H1 (cell line): ENCODE measurements at regions not wholly inside any gene's neighbourhood (a gene's known extent, or its start where the extent isn't known, plus 50 kb on each side); places are given as distances from the start of the nearest gene placed in this dataset.
A peak's percentile ranks its signal among the peaks of the same experiment; 100 is the strongest.

Experiments
- CTCF ChIA-PET: fragments of 300-600 bp; sonication (Branson Sonifier 250); formaldehyde crosslinking; loops from one replicate; lab custom pipeline; 2021; ENCODE audit not compliant: partially characterized antibody; lab: Charles Lee
- POLR2A ChIA-PET: fragments of 300-600 bp; sonication (Branson Sonifier 250); formaldehyde crosslinking; loops from one replicate; lab custom pipeline; 2021; ENCODE audit warnings: inconsistent platforms; ENCODE audit not compliant: partially characterized antibody; lab: Charles Lee
- DNase-seq, 2 experiments: peaks; one replicate each; pipeline versions ENCODE4 v3.0.0 to v3.0.0-alpha.2; 2010 to 2022; ENCODE audit warnings: low spot score in 2 of 2, low read depth in 1 of 2, mixed read lengths in 1 of 2
- FAIRE-seq: peaks from 2 replicates; lab custom pipeline; 2011; peaks lifted over from hg19 to GRCh38; lab: Jason Lieb, UNC
- H2AFZ ChIP-seq: 2 replicates; pipeline ENCODE4 v1.8.1; 2012; ENCODE audit warnings: low read length, inconsistent platforms
- H2AK5ac ChIP-seq: 2 replicates; pipeline ENCODE4 v1.6.1; 2013; ENCODE audit warnings: low read depth, low read length
- H2BK120ac ChIP-seq: replicated peaks from 2 replicates; pipeline ENCODE3; 2013; ENCODE audit warnings: low read depth, low read length, inconsistent platforms
- H2BK12ac ChIP-seq: 2 replicates; pipeline ENCODE4 v1.6.1; 2013; ENCODE audit warnings: low read depth, low read length
- H2BK15ac ChIP-seq: 2 replicates; pipeline ENCODE4 v1.6.1; 2013; ENCODE audit warnings: low read length
- H2BK20ac ChIP-seq: 2 replicates; pipeline ENCODE4 v1.6.1; 2013; ENCODE audit warnings: low read length
- H2BK5ac ChIP-seq: 2 replicates; pipeline ENCODE4 v1.6.1; 2013; ENCODE audit warnings: low read depth, low read length
- H3K14ac ChIP-seq: 2 replicates; pipeline ENCODE4 v1.6.1; 2013; ENCODE audit warnings: inconsistent platforms; ENCODE audit not compliant: insufficient read length
- H3K18ac ChIP-seq: 2 replicates; pipeline ENCODE4 v1.6.1; 2013; ENCODE audit warnings: low read length; ENCODE audit errors: extremely low read depth
- H3K23ac ChIP-seq: 2 replicates; pipeline ENCODE4 v1.6.1; 2013; ENCODE audit warnings: inconsistent platforms; ENCODE audit not compliant: insufficient read length
- H3K23me2 ChIP-seq: 2 replicates; pipeline ENCODE4 v1.6.1; 2013; ENCODE audit warnings: low read depth, low read length
- H3K27ac ChIP-seq: 2 replicates; pipeline ENCODE4 v1.6.1; 2011; ENCODE audit warnings: low read depth, low read length, inconsistent platforms
- H3K27me3 ChIP-seq, 4 experiments: replicated peaks in 1 of 4; 1 replicate in 1 of 4; 2 replicates in 3 of 4; pipeline versions ENCODE4 v1.6.1 to v1.8.1; 2011 to 2013; ENCODE audit warnings: low read length in 3 of 4, mild to moderate bottlenecking in 3 of 4, inconsistent platforms in 2 of 4, mixed read lengths in 2 of 4, moderate library complexity in 1 of 4; ENCODE audit not compliant: control insufficient read depth in 3 of 4, insufficient read depth in 3 of 4; ENCODE audit errors: extremely low read depth in 1 of 4
- H3K36me3 ChIP-seq, 4 experiments: 2 replicates each; pipeline versions ENCODE4 v1.6.1 to v1.8.1; 2011 to 2013; ENCODE audit warnings: mild to moderate bottlenecking in 4 of 4, low read length in 3 of 4, moderate library complexity in 2 of 4, control low read depth in 1 of 4, inconsistent platforms in 1 of 4; ENCODE audit not compliant: insufficient read depth in 4 of 4, control insufficient read depth in 2 of 4
- H3K4ac ChIP-seq: replicated peaks from 2 replicates; pipeline ENCODE3; 2013; ENCODE audit warnings: low read length, low read depth, mixed read lengths, inconsistent platforms; ENCODE audit not compliant: insufficient read length
- H3K4me1 ChIP-seq, 4 experiments: replicated peaks in 1 of 4; 1 replicate in 1 of 4; 2 replicates in 3 of 4; pipeline versions ENCODE4 v1.6.1 to v1.8.1; 2011 to 2013; ENCODE audit warnings: low read length in 3 of 4, inconsistent platforms in 2 of 4, mixed read lengths in 1 of 4; ENCODE audit not compliant: insufficient read depth in 4 of 4, control insufficient read depth in 3 of 4
- H3K4me2 ChIP-seq, 2 experiments: 2 replicates each; pipeline versions ENCODE4 v1.6.1 to v1.8.1; 2011 to 2013; ENCODE audit warnings: low read depth in 2 of 2, low read length in 2 of 2, control low read depth in 1 of 2, inconsistent platforms in 1 of 2, mild to moderate bottlenecking in 1 of 2; ENCODE audit not compliant: insufficient read depth in 1 of 2
- H3K4me3 ChIP-seq, 4 experiments: fragments of 200-600, 300-600 bp in 1 of 4; sonication (generic), shearing (Covaris generic), sonication (Bioruptor Twin) in 1 of 4; 2 replicates each; pipeline versions ENCODE4 v1.5.1 to v1.8.1; 2011 to 2016; ENCODE audit warnings: low read length in 4 of 4, low read depth in 3 of 4, control low read depth in 2 of 4, inconsistent platforms in 2 of 4, mild to moderate bottlenecking in 2 of 4, mixed read lengths in 1 of 4, moderate library complexity in 1 of 4; ENCODE audit not compliant: insufficient read depth in 2 of 4; ENCODE audit errors: extremely low read depth in 1 of 4
- H3K56ac ChIP-seq: replicated peaks from 2 replicates; pipeline ENCODE3; 2013; ENCODE audit warnings: low read depth, mild to moderate bottlenecking, mixed read lengths, low read length, inconsistent platforms; ENCODE audit not compliant: insufficient read length
- H3K79me1 ChIP-seq: 2 replicates; pipeline ENCODE4 v1.6.1; 2013; ENCODE audit warnings: low read depth, low read length, control low read depth
- H3K79me2 ChIP-seq, 2 experiments: 2 replicates each; pipeline versions ENCODE4 v1.6.1 to v1.8.1; 2012 to 2013; ENCODE audit warnings: low read length in 2 of 2, mild to moderate bottlenecking in 2 of 2, inconsistent platforms in 1 of 2; ENCODE audit not compliant: insufficient read depth in 2 of 2, control insufficient read depth in 1 of 2
- H3K9ac ChIP-seq, 4 experiments: replicated peaks in 1 of 4; 1 replicate in 1 of 4; 2 replicates in 3 of 4; pipeline versions ENCODE4 v1.6.1 to v1.8.1; 2011 to 2013; ENCODE audit warnings: low read depth in 3 of 4, low read length in 3 of 4, control low read depth in 2 of 4, mild to moderate bottlenecking in 2 of 4, moderate library complexity in 2 of 4, inconsistent platforms in 1 of 4; ENCODE audit errors: extremely low read depth in 1 of 4
- H3K9me3 ChIP-seq, 2 experiments: 2 replicates each; pipeline versions ENCODE4 v1.6.1 to v1.8.1; 2012 to 2013; ENCODE audit warnings: mild to moderate bottlenecking in 2 of 2, moderate library complexity in 2 of 2, control low read depth in 1 of 2, inconsistent platforms in 1 of 2, low read depth in 1 of 2, low read length in 1 of 2, mixed read lengths in 1 of 2; ENCODE audit not compliant: insufficient read depth in 2 of 2
- H4K20me1 ChIP-seq, 2 experiments: replicated peaks in 1 of 2; 2 replicates each; pipeline versions ENCODE3 to v1.8.1; 2011 to 2013; ENCODE audit warnings: inconsistent platforms in 2 of 2, low read length in 2 of 2, mild to moderate bottlenecking in 1 of 2; ENCODE audit not compliant: insufficient read depth in 2 of 2, control insufficient read depth in 1 of 2
- H4K5ac ChIP-seq: 2 replicates; pipeline ENCODE4 v1.6.1; 2013; ENCODE audit warnings: low read length, low read depth, mixed read lengths, inconsistent platforms; ENCODE audit not compliant: insufficient read length
- H4K8ac ChIP-seq: 2 replicates; pipeline ENCODE4 v1.8.0; 2013; ENCODE audit warnings: mild to moderate bottlenecking, moderate library complexity, low read length, inconsistent platforms; ENCODE audit not compliant: insufficient read depth; ENCODE audit errors: extremely low read depth
- H4K91ac ChIP-seq: replicated peaks from 2 replicates; pipeline ENCODE3; 2013; ENCODE audit warnings: low read length, mixed read lengths, inconsistent platforms; ENCODE audit not compliant: insufficient read length
- ASH2L ChIP-seq: fragments of 200-600, 300-600 bp; sonication (generic); IDR thresholded peaks from one replicate; pipeline ENCODE4 v1.7.1; 2017; ENCODE audit warnings: low read length
- CBX8 ChIP-seq: fragments of 300-800, 300-1000 bp; sonication (generic); IDR thresholded peaks from 2 replicates; pipeline ENCODE4 v1.7.1; 2016; ENCODE audit warnings: low read depth, low read length, borderline replicate concordance
- CEBPB ChIP-seq: IDR thresholded peaks from 2 replicates; pipeline ENCODE4 v1.6.1; 2012; ENCODE audit warnings: low read depth, low read length
- CREB1 ChIP-seq: IDR thresholded peaks from 2 replicates; pipeline ENCODE4 v1.6.1; 2012; ENCODE audit warnings: inconsistent platforms
- JUND ChIP-seq: IDR thresholded peaks from 2 replicates; pipeline ENCODE4 v1.6.1; 2011; ENCODE audit warnings: mild to moderate bottlenecking, improper control_type of control experiment, low read length
- RBBP5 ChIP-seq: IDR thresholded peaks from 2 replicates; pipeline ENCODE4 v1.7.1; 2012; ENCODE audit warnings: low read depth, mild to moderate bottlenecking, inconsistent platforms, low read length, moderate library complexity, borderline replicate concordance
- SIRT6 ChIP-seq: IDR thresholded peaks from one replicate; pipeline ENCODE4 v1.7.1; 2012; ENCODE audit warnings: low read length, inconsistent platforms
- SIX5 ChIP-seq: IDR thresholded peaks from 2 replicates; pipeline ENCODE4 v1.6.1; 2011; ENCODE audit warnings: mild to moderate bottlenecking, low read depth, low read length
- SP1 ChIP-seq: IDR thresholded peaks from 2 replicates; pipeline ENCODE4 v1.6.1; 2011; ENCODE audit warnings: low read depth, low read length
- SRF ChIP-seq: IDR thresholded peaks from 2 replicates; pipeline ENCODE4 v1.6.1; 2011; ENCODE audit warnings: mild to moderate bottlenecking, low read depth, low read length, moderate library complexity
- TBP ChIP-seq: IDR thresholded peaks from 2 replicates; pipeline ENCODE4 v1.6.1; 2011; ENCODE audit warnings: low read depth, low read length, improper control_type of control experiment
- TCF12 ChIP-seq: IDR thresholded peaks from 2 replicates; pipeline ENCODE4 v1.6.1; 2011; ENCODE audit warnings: low read depth, mild to moderate bottlenecking, low read length
- WGBS, 2 experiments: shearing (Covaris generic) in 1 of 2; methylation state at CpG; one replicate each; pipeline versions ENCODE4 v1.1.6 to v1.1.7; 2013 to 2015; ENCODE audit warnings: low lambda C conversion rate in 2 of 2, mixed read lengths in 2 of 2, inconsistent platforms in 1 of 2, low coverage in 1 of 2, missing lambda C conversion rate in 1 of 2; ENCODE audit not compliant: insufficient replicate concordance in 2 of 2, insufficient coverage in 1 of 2, insufficient read length in 1 of 2; ENCODE audit errors: extremely low coverage in 1 of 2, missing lambda C conversion rate in 1 of 2; 5-methylcytosine and 5-hydroxymethylcytosine counted together
- TF ChIP-seq, protein P1 (sequence below): IDR thresholded peaks from 2 replicates; pipeline ENCODE4 v1.6.1; 2012; ENCODE audit warnings: inconsistent platforms

DNA sequence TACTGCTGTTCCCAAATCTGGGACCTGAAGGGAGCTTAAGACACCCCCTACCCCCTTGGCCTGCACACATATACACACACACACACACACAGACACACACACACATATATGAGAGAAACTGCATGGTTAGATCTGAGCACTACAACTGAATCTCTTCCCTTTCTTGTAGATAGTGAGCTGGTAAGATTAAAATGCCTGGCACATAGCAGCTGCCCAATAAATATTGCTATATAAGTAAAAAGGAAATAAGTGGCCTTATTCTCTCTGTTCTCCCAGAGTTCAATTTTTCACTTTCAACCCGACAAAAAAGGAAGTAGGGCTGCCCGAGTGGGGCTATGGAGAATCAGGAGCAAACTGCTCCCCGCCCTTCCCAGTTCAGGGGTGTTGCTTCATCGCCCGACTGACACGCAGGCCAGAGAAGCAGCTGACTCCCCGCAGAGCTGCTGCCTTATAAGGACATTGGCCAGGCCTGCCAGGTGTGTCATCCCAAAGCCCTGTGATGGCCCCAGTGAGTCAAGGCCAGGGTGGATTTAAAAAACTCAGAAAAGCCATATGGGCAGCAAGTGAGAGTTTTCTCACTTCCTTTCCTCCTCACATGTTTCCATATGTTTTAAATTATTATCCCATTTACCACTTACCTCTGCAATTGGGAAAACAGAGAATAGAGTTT is 106.5 kb upstream of the SLC44A3 start:
- no peak overlapping the region for H4K8ac ChIP-seq
- H3K4me2 ChIP-seq = no peak overlapping the region
- 21% methylated on average over 7 of the region's 7 CpGs; no CpG with 5 or more reads in 1 of the 2 experiments for WGBS, 2 experiments
- H3K36me3 ChIP-seq = no peaks in the 10 kb centered on the region
- peak overlapping the region; percentile 83 for H2BK15ac ChIP-seq
- no peaks in the 10 kb centered on the region for H3K23me2 ChIP-seq
- no peak overlapping the region for H3K56ac ChIP-seq
- no peak overlapping the region for H4K91ac ChIP-seq
- ChIA-PET CTCF (interaction anchor here (1.0 to 3.5 kb wide), 8 partner anchors 10 to 185 kb away, joined by 3 to 20 read pairs (median 6); no protein-coding TSS in a partner anchor), POLR2A (interaction anchor here (1.0 to 1.3 kb wide), 2 partner anchors 15 to 57 kb away, joined by 3 read pairs; no protein-coding TSS in a partner anchor)
- no peaks in the 10 kb centered on the region for H3K9me3 ChIP-seq
- H3K9ac ChIP-seq = no peak overlapping the region
- H3K27ac ChIP-seq = no peak overlapping the region
- no peak overlapping the region for H3K4me3 ChIP-seq
- DNase-seq = peak; percentile 74 to 83
- H4K5ac ChIP-seq = no peak overlapping the region
- no peak overlapping the region for H3K18ac ChIP-seq
- H2AFZ ChIP-seq = no peak overlapping the region
- H2BK120ac ChIP-seq = no peak overlapping the region
- peak; percentile 71 for FAIRE-seq
- peak; percentile 99 for TF ChIP-seq SRF
- TF ChIP-seq CREB1 = peak; percentile 66
- TF ChIP-seq ASH2L = peak; percentile 75
- TF ChIP-seq, protein P1, sequence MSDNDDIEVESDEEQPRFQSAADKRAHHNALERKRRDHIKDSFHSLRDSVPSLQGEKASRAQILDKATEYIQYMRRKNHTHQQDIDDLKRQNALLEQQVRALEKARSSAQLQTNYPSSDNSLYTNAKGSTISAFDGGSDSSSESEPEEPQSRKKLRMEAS = peak; percentile 33; the same call in 1 of the 2 replicates
- TF ChIP-seq SIX5 = no peak
- peak; percentile 100 for TF ChIP-seq CEBPB
- TF ChIP-seq RBBP5 = peak; percentile 49; the same call in 1 of the 2 replicates
- TF ChIP-seq TBP = peak; percentile 29; the same call in 1 of the 2 replicates
- no peak for TF ChIP-seq TCF12
- TF ChIP-seq CBX8 = no peak
- TF ChIP-seq SP1 = 0 out of 2 replicates have a peak, but pooled peaks have one; percentile 41
- peak; percentile 72; the same call in 1 of the 2 replicates for TF ChIP-seq JUND
- no peak for TF ChIP-seq SIRT6
- H2AK5ac ChIP-seq = no peak overlapping the region
- no peaks in the 10 kb centered on the region for H3K79me2 ChIP-seq
- no peaks in the 10 kb centered on the region for H4K20me1 ChIP-seq
- H2BK20ac ChIP-seq = peak overlapping the region; percentile 93; the same call in 1 of the 2 replicates
- peaks cover 0 to 11% (median 3%) of the 10 kb centered on the region in 4 experiments; a peak in 2 of 7 replicates for H3K4me1 ChIP-seq
- no peak overlapping the region for H3K14ac ChIP-seq
- H3K4ac ChIP-seq = peak overlapping the region; percentile 39
- H3K79me1 ChIP-seq = no peaks in the 10 kb centered on the region
- peak overlapping the region; percentile 85; the same call in 1 of the 2 replicates for H2BK12ac ChIP-seq
- H3K27me3 ChIP-seq = no peaks in the 10 kb centered on the region
- H2BK5ac ChIP-seq = no peak overlapping the region
- H3K23ac ChIP-seq = no peak overlapping the region
